Kidney epithelial cell (primary cell): ENCODE measurements at regions not wholly inside any gene's neighbourhood (a gene's known extent, or its start where the extent isn't known, plus 50 kb on each side); places are given as distances from the start of the nearest gene placed in this dataset.

ENCODE experiments used
- DNase-seq: peaks from one replicate; pipeline ENCODE4 v3.0.0-alpha.2; 2010; ENCODE audit warnings: low read depth
- H3K27me3 ChIP-seq: 2 replicates; pipeline ENCODE4 v1.6.0; 2011; ENCODE audit warnings: low read length; ENCODE audit not compliant: control insufficient read depth, insufficient read depth
- H3K36me3 ChIP-seq: 2 replicates; pipeline ENCODE4 v1.5.1; 2011; ENCODE audit warnings: low read length; ENCODE audit not compliant: control insufficient read depth, insufficient read depth
- H3K4me3 ChIP-seq: 2 replicates; pipeline ENCODE4 v1.5.1; 2011; ENCODE audit warnings: low read depth, mild to moderate bottlenecking, control low read depth, low read length
- TF ChIP-seq, protein P1 (sequence below): IDR thresholded peaks from 2 replicates; pipeline ENCODE4 v1.5.1; 2011; ENCODE audit warnings: mild to moderate bottlenecking, moderate library complexity, low read length, control low read depth, inconsistent platforms; ENCODE audit not compliant: insufficient read depth, poor library complexity, severe bottlenecking

DNA sequence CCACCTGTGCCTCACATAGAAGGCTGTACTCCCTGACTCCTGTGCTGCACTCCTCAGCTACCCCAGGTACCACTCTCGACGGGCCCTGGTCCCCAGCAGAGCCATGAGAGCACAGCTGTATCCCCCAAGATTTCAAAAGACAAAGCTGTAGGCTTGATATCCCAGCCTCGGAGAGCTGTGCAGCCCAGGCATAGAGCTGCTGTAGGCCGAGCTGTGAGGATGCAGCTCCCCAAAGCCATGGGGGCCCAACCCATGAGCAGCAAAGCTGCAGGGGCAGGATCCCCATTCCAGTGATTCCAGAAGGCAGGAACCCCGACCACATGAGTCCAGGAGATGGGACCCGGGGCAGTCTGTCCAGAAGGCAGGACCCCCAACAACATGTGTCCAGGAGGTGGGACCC lies 123.8 kb upstream of the CBLN2 start:
- TF ChIP-seq, protein P1, sequence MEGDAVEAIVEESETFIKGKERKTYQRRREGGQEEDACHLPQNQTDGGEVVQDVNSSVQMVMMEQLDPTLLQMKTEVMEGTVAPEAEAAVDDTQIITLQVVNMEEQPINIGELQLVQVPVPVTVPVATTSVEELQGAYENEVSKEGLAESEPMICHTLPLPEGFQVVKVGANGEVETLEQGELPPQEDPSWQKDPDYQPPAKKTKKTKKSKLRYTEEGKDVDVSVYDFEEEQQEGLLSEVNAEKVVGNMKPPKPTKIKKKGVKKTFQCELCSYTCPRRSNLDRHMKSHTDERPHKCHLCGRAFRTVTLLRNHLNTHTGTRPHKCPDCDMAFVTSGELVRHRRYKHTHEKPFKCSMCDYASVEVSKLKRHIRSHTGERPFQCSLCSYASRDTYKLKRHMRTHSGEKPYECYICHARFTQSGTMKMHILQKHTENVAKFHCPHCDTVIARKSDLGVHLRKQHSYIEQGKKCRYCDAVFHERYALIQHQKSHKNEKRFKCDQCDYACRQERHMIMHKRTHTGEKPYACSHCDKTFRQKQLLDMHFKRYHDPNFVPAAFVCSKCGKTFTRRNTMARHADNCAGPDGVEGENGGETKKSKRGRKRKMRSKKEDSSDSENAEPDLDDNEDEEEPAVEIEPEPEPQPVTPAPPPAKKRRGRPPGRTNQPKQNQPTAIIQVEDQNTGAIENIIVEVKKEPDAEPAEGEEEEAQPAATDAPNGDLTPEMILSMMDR = no peak
- no peaks in the 10 kb centered on the region for H3K27me3 ChIP-seq
- H3K4me3 ChIP-seq = no peak overlapping the region
- H3K36me3 ChIP-seq = no peaks in the 10 kb centered on the region
- DNase-seq = no peak

DNA sequence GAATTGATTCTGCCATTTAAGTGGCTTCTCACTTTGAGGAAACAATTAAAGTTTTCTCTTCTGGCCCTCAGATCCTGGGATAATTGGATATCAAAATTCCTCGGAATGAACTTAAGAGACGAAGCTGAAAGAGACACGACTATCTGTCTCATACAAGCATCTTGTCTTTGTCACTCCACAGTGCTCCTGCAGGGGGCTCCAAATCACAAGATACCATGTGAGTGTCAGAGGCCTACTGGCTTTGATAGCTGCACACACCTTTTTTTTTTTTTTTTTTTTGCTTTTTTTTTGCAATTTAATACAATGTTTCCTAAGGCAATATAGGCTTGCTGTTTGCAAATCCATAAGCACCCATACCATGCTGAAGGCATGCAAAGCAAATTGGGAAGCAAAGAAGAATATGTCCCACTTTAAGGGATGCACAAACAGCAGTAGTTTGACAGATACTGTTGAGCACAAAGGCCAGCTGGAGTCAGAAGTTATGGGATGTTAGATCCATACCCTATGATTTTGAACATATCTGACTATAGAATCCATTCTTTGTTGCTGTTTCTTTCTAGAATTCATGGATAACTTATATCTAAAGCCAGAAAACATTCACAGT lies 109.0 kb upstream of the CBLN2 start:
- Histone ChIP-seq H3K4me3 (no peak overlapping the region), H3K36me3 (no peaks in the 10 kb centered on the region), H3K27me3 (no peaks in the 10 kb centered on the region)
- DNase-seq = peak; percentile 16
- TF ChIP-seq, protein P1 = peak; percentile 84

DNA sequence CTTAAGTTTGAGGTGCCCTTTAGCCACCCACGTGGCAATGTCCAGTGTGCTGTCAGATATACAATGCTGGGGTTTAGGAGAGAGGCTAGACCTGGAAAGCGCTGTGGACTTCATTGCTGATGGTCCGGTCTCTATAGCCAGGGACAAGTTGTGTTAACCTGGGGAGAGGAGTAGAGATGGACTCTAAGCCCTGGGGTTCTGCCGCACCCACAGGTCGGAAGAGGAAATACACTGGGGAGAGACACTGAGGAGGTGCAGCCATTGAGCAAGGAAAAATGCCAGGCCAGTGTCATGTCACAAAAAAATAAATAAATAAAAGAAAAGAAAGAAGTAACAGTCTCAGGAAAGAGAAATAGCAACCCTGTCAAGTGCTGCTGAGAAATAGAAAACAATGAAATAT lies 106.9 kb upstream of the CBLN2 start:
- Histone ChIP-seq H3K4me3 (no peak overlapping the region), H3K36me3 (no peaks in the 10 kb centered on the region), H3K27me3 (no peaks in the 10 kb centered on the region)
- no peak for DNase-seq
- TF ChIP-seq, protein P1 = no peak

DNA sequence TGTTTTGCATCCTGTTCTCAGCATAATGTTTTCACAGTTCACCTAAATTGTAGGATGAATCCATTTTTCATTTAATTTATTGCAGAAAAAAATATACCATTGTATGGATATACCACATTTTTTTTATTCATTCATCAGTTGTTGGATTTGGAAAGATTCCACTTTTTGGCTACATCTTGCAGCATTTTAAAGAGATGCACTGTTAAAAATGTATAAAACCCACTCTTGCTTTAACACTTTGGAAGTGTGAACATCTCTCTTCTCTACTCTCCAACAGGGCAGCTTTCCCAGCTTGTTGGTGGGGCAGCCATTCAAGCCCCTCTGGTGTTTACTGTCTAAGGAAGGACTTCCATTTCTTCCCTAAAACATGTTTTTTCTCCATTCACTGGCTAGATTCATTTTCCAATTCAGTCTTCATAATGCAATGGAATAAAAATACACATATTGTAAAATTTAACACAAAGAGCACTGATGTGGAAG lies 104.4 kb upstream of the CBLN2 start:
- H3K36me3 ChIP-seq = no peaks in the 10 kb centered on the region
- TF ChIP-seq, protein P1 = no peak
- no peaks in the 10 kb centered on the region for H3K27me3 ChIP-seq

DNA sequence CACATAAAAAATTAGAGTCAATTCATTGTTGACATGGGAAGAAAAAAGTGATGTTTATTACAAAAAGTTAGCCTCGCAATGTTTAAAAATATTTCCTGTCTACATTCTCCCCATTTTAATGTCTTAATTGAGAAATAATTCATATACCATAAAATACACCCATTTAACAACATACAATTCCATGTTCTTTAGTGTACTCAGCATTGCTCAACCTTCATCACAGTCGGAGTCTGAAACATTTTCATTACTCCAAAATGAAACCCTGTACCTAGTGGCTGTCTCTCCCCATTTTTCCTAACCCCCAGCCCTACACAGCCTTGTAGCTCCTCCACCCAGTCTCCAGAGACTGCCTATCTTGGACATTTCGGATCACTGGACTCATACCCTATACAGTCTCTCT lies 103.9 kb upstream of the CBLN2 start:
- no peak overlapping the region for H3K4me3 ChIP-seq
- no peaks in the 10 kb centered on the region for H3K36me3 ChIP-seq
- H3K27me3 ChIP-seq = no peaks in the 10 kb centered on the region
- TF ChIP-seq, protein P1 = no peak
- DNase-seq = no peak

More for the DNA sequence above, 104.4 kb upstream of the CBLN2 start:
- H3K4me3 ChIP-seq = no peak overlapping the region
- DNase-seq = no peak

DNA sequence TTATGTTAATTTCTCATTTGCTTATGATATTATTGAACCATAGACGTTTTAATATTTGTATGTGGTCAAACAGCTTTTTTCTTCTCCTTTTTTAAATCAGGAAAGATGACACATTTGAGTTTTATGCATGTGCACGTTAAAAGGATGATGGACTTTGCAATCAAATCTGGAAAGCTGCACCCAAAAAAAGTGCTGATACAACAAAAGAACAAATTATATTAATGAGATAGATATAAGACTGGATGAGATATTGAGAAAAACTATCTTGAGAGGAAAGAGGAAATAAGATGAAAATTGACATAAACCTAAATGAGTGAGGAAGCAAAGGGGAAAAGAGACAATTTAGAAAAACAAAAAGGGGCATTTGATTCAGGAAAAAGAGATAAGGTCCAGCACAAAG lies 96.4 kb upstream of the CBLN2 start:
- H3K36me3 ChIP-seq = no peaks in the 10 kb centered on the region
- TF ChIP-seq, protein P1 = no peak
- H3K27me3 ChIP-seq = no peaks in the 10 kb centered on the region
- H3K4me3 ChIP-seq = no peak overlapping the region
- no peak for DNase-seq
